ENCODE measurements at regions not wholly inside any gene's neighbourhood (a gene's known extent, or its start where the extent isn't known, plus 50 kb on each side); places are given as distances from the start of the nearest gene placed in this dataset.

DNA sequence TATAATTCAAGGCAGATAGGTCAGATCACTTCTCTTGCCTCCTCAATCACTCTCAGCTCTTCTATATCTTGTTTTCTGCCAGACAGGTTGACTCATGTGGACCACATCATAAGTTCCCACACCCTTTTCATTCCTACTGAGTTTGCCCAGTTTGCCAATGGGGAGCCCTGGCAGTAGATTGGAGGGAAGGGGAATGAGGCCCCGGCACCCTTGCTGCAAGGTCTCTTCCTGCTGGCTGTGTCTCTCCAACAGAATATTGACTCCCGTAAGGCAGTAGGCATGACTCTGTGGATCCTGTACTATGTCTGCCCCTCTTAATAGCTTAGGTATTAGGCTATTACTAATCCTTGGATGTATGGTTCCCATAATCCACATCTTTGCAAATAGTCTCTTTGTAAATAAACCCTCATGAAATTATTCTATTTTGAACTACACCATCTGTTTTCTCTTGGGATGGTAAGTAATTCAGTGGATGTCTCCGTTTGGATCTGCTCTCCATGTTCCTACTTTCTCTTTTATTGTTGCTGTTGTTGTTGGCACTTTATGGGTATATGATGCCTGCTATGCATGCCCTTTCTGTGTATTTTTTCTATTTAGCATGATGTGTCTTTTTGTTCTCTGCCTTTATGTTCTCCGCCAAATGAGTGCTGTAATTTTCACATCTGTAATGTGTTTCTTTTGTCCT, 65.5 kb upstream of the DCBLD2 start:
- intact Hi-C loops (cut with micrococcal nuclease; ENCODE audit: unreplicated experiment) = no loop called here
- CTCF ChIA-PET = no interaction called here
- no peaks in the 10 kb centered on the region for H3K9me3 ChIP-seq
- no peaks in the 10 kb centered on the region for H3K27me3 ChIP-seq (replicated peaks; ENCODE audit: control insufficient read depth, insufficient read depth, low read length)
- no peak for TF ChIP-seq CTCF (IDR thresholded peaks at IDR 0.05; ENCODE audit: insufficient read depth in 1 of 2, low read depth in 1 of 2, low read length in 1 of 2, severe bottlenecking in 1 of 2, unreplicated experiment in 1 of 2)
- no TSS peak for BruUV-seq (replicated peaks)
- H3K36me3 ChIP-seq (ENCODE audit: control insufficient read depth, insufficient read depth, low read length) = no peaks in the 10 kb centered on the region
- no peaks in the 10 kb centered on the region for H3K36me3 Mint-ChIP-seq (ENCODE audit: insufficient read depth, unreplicated experiment)
- POLR2A ChIA-PET = no interaction called here
- H3K27me3 Mint-ChIP-seq (ENCODE audit: insufficient read depth, unreplicated experiment) = no peaks in the 10 kb centered on the region
- no peaks in the 10 kb centered on the region for H3K4me1 ChIP-seq
- no peak overlapping the region for H3K4me3 Mint-ChIP-seq (ENCODE audit: unreplicated experiment)
- no peak overlapping the region for H3K27ac Mint-ChIP-seq (ENCODE audit: unreplicated experiment)
- no peaks in the 10 kb centered on the region for H3K4me1 Mint-ChIP-seq (ENCODE audit: low read depth, unreplicated experiment)
- H3K9me3 Mint-ChIP-seq (ENCODE audit: unreplicated experiment) = no peaks in the 10 kb centered on the region
- DNase-seq = no peak
- no peak overlapping the region for H3K4me3 ChIP-seq (ENCODE audit: low read depth, low read length)

- POLR2A ChIA-PET = no interaction called here
- H3K27me3 Mint-ChIP-seq (ENCODE audit: insufficient read depth, unreplicated experiment) = no peaks in the 10 kb centered on the region
- no peak for TF ChIP-seq CTCF (IDR thresholded peaks at IDR 0.05; ENCODE audit: insufficient read depth in 1 of 2, low read depth in 1 of 2, low read length in 1 of 2, severe bottlenecking in 1 of 2, unreplicated experiment in 1 of 2)
- H3K9me3 Mint-ChIP-seq (ENCODE audit: unreplicated experiment) = no peaks in the 10 kb centered on the region
- BruUV-seq (replicated peaks) = no TSS peak
- no peaks in the 10 kb centered on the region for H3K4me1 Mint-ChIP-seq (ENCODE audit: low read depth, unreplicated experiment)
- no peak for DNase-seq
- H3K36me3 ChIP-seq (ENCODE audit: control insufficient read depth, insufficient read depth, low read length) = no peaks in the 10 kb centered on the region
- H3K27ac Mint-ChIP-seq (ENCODE audit: unreplicated experiment) = no peak overlapping the region
- H3K4me1 ChIP-seq = no peaks in the 10 kb centered on the region
- no peaks in the 10 kb centered on the region for H3K9me3 ChIP-seq
- H3K4me3 ChIP-seq (ENCODE audit: low read depth, low read length) = no peak overlapping the region
- H3K27me3 ChIP-seq (replicated peaks; ENCODE audit: control insufficient read depth, insufficient read depth, low read length) = no peaks in the 10 kb centered on the region
- no peak overlapping the region for H3K4me3 Mint-ChIP-seq (ENCODE audit: unreplicated experiment)
- no peaks in the 10 kb centered on the region for H3K36me3 Mint-ChIP-seq (ENCODE audit: insufficient read depth, unreplicated experiment)
- CTCF ChIA-PET = no interaction called here
- intact Hi-C loops (cut with micrococcal nuclease; ENCODE audit: unreplicated experiment) = no loop called here
Measured at GRCh38 chr3:98966434-98966833, 64.9 kb upstream of the DCBLD2 start.

- no peak overlapping the region for H3K27ac Mint-ChIP-seq (ENCODE audit: unreplicated experiment)
- H3K4me1 Mint-ChIP-seq (ENCODE audit: low read depth, unreplicated experiment) = no peaks in the 10 kb centered on the region
- H3K4me1 ChIP-seq = no peaks in the 10 kb centered on the region
- H3K27me3 Mint-ChIP-seq (ENCODE audit: insufficient read depth, unreplicated experiment) = no peaks in the 10 kb centered on the region
- no peaks in the 10 kb centered on the region for H3K27me3 ChIP-seq (replicated peaks; ENCODE audit: control insufficient read depth, insufficient read depth, low read length)
- H3K4me3 ChIP-seq (ENCODE audit: low read depth, low read length) = no peak overlapping the region
- ChIA-PET POLR2A (no interaction called here), CTCF (no interaction called here)
- no peak for TF ChIP-seq CTCF (IDR thresholded peaks at IDR 0.05; ENCODE audit: insufficient read depth in 1 of 2, low read depth in 1 of 2, low read length in 1 of 2, severe bottlenecking in 1 of 2, unreplicated experiment in 1 of 2)
- no peak for DNase-seq
- no peaks in the 10 kb centered on the region for H3K9me3 Mint-ChIP-seq (ENCODE audit: unreplicated experiment)
- no TSS peak for BruUV-seq (replicated peaks)
- intact Hi-C loops (cut with micrococcal nuclease; ENCODE audit: unreplicated experiment) = no loop called here
- H3K36me3 ChIP-seq (ENCODE audit: control insufficient read depth, insufficient read depth, low read length) = no peaks in the 10 kb centered on the region
- no peaks in the 10 kb centered on the region for H3K9me3 ChIP-seq
- H3K36me3 Mint-ChIP-seq (ENCODE audit: insufficient read depth, unreplicated experiment) = no peaks in the 10 kb centered on the region
- no peak overlapping the region for H3K4me3 Mint-ChIP-seq (ENCODE audit: unreplicated experiment)
Measured at GRCh38 chr3:98964784-98965183, 63.3 kb upstream of the DCBLD2 start.

Measured in Caco-2 (cell line).